B cell (primary cell): ENCODE measurements at regions not wholly inside any gene's neighbourhood (a gene's known extent, or its start where the extent isn't known, plus 50 kb on each side); places are given as distances from the start of the nearest gene placed in this dataset.
"Not testable (repeated sequence)": the region's sequence is repeated elsewhere in the genome, so short reads cannot be mapped to it uniquely, and the experiment has no call there.

Experiments used
- ATAC-seq: fragments of 200-7000 bp; cut with Tn5 transposase; one replicate; pipeline ENCODE4 v1.10.0; 2021; ENCODE audit warnings: low read depth, mild to moderate bottlenecking, moderate number of reproducible peaks, moderate library complexity
- CTCF ChIA-PET: fragments of 350-600 bp; sonication (Branson Sonifier 250); formaldehyde crosslinking; loops from one replicate; lab custom pipeline; 2021; ENCODE audit warnings: antibody characterized with exemption, inconsistent platforms; lab: Charles Lee
- POLR2A ChIA-PET: fragments of 350-600 bp; sonication (Branson Sonifier 250); formaldehyde crosslinking; loops from one replicate; lab custom pipeline; 2021; ENCODE audit warnings: antibody characterized with exemption; lab: Charles Lee
- DNase-seq: peaks from one replicate; pipeline ENCODE4 v3.0.0; 2013
- H2AFZ ChIP-seq: 2 replicates; pipeline ENCODE4 v1.6.1; 2012; ENCODE audit warnings: mild to moderate bottlenecking, low read depth, low read length; ENCODE audit not compliant: insufficient read depth, poor library complexity, severe bottlenecking
- H3K27ac ChIP-seq, 2 donors: 1 replicate in 1 of 2; 2 replicates in 1 of 2; pipeline ENCODE4 v1.5.1; 2012 to 2013; ENCODE audit warnings: low read length in 2 of 2, mild to moderate bottlenecking in 2 of 2, moderate library complexity in 1 of 2
- H3K27me3 ChIP-seq, 4 experiments: fragments of 200-600 bp in 1 of 4; sonication (generic) in 1 of 4; replicated peaks in 1 of 4; 1 replicate in 2 of 4; 2 replicates in 2 of 4; pipeline versions ENCODE4 v1.6.1 to v1.7.0; 2013 to 2016; ENCODE audit warnings: low read length in 3 of 4, mild to moderate bottlenecking in 2 of 4, mixed read lengths in 1 of 4, moderate library complexity in 1 of 4; ENCODE audit not compliant: insufficient read depth in 4 of 4, control insufficient read depth in 3 of 4; ENCODE audit errors: control extremely low read depth in 1 of 4
- H3K36me3 ChIP-seq, 2 experiments: replicated peaks in 1 of 2; 1 replicate in 1 of 2; 2 replicates in 1 of 2; pipeline versions ENCODE4 v1.6.1 to v1.7.1; 2013; ENCODE audit warnings: low read length in 1 of 2; ENCODE audit not compliant: insufficient read depth in 2 of 2, control insufficient read depth in 1 of 2; ENCODE audit errors: control extremely low read depth in 1 of 2, extremely low read depth in 1 of 2
- H3K4me1 ChIP-seq, 2 donors: fragments of 200-600 bp in 1 of 2; sonication (generic) in 1 of 2; 1 replicate in 1 of 2; 2 replicates in 1 of 2; pipeline versions ENCODE4 v1.5.1 to v1.6.1; 2013 to 2017; ENCODE audit warnings: low read length in 2 of 2; ENCODE audit not compliant: control insufficient read depth in 2 of 2, insufficient read depth in 2 of 2
- H3K4me2 ChIP-seq: replicated peaks from 2 replicates; pipeline ENCODE3; 2012; ENCODE audit warnings: mild to moderate bottlenecking, low read depth, low read length; ENCODE audit not compliant: poor library complexity, severe bottlenecking
- H3K4me3 ChIP-seq, 5 experiments: fragments of 200-600 bp in 1 of 5; sonication (generic) in 1 of 5; 1 replicate in 3 of 5; 2 replicates in 2 of 5; pipeline versions ENCODE4 v1.5.1 to v1.7.0; 2011 to 2016; ENCODE audit warnings: low read length in 4 of 5, mild to moderate bottlenecking in 4 of 5, low read depth in 2 of 5, control low read depth in 1 of 5, moderate library complexity in 1 of 5; ENCODE audit not compliant: insufficient read depth in 1 of 5; ENCODE audit errors: control extremely low read depth in 1 of 5, extremely low read depth in 1 of 5
- H3K79me2 ChIP-seq: fragments of 200-600 bp; sonication (generic); one replicate; pipeline ENCODE4 v1.6.0; 2016; ENCODE audit warnings: low read length; ENCODE audit not compliant: control insufficient read depth, insufficient read depth
- H3K9ac ChIP-seq: fragments of 200-600 bp; sonication (generic); 2 replicates; pipeline ENCODE4 v1.6.1; 2017; ENCODE audit warnings: mild to moderate bottlenecking, low read length, moderate library complexity
- H3K9me3 ChIP-seq, 3 donors: one replicate each; pipeline versions ENCODE4 v1.6.1 to v1.7.1; 2013; ENCODE audit warnings: low read length in 2 of 3; ENCODE audit not compliant: control insufficient read depth in 2 of 3, insufficient read depth in 1 of 3; ENCODE audit errors: control extremely low read depth in 1 of 3
- H4K20me1 ChIP-seq: 2 replicates; pipeline ENCODE4 v1.6.0; 2012; ENCODE audit warnings: mild to moderate bottlenecking, low read length; ENCODE audit not compliant: insufficient read depth, control insufficient read depth, poor library complexity, severe bottlenecking
- H3K27ac Mint-ChIP-seq: one replicate; pipeline ENCODE4 v1.8.0; 2021; ENCODE audit warnings: mixed read lengths
- H3K27me3 Mint-ChIP-seq: one replicate; pipeline ENCODE4 v1.8.0; 2021; ENCODE audit warnings: mixed read lengths
- H3K4me1 Mint-ChIP-seq: one replicate; pipeline ENCODE4 v1.8.0; 2021; ENCODE audit warnings: mixed read lengths
- H3K4me3 Mint-ChIP-seq: one replicate; pipeline ENCODE4 v1.8.0; 2021; ENCODE audit warnings: mixed read lengths
- H3K9me3 Mint-ChIP-seq: one replicate; pipeline ENCODE4 v1.8.0; 2022; ENCODE audit warnings: mixed read lengths; ENCODE audit not compliant: insufficient read depth
- CTCF ChIP-seq: fragments of 200-600 bp; IDR thresholded peaks from one replicate; pipeline ENCODE4 v1.8.0; 2022; ENCODE audit warnings: antibody characterized with exemption, mild to moderate bottlenecking
- EZH2 ChIP-seq: IDR thresholded peaks from 2 replicates; pipeline ENCODE4 v1.6.1; 2012; ENCODE audit warnings: borderline replicate concordance, low read depth, mild to moderate bottlenecking, moderate library complexity, low read length; ENCODE audit not compliant: insufficient read depth, poor library complexity, severe bottlenecking
- WGBS: methylation state at CpG from one replicate; pipeline ENCODE4 v1.1.5; 2013; ENCODE audit warnings: missing lambda C conversion rate; ENCODE audit not compliant: insufficient coverage; 5-methylcytosine and 5-hydroxymethylcytosine counted together
- intact Hi-C: fragments of 100-400 bp; cut with micrococcal nuclease; formaldehyde crosslinking; loops from one replicate; pipeline ENCODE4 v1.10.0; 2022

GRCh38 chr1:148307583-148308185, 155.6 kb upstream of the NBPF11 start:
- TF ChIP-seq CTCF: no peak
- no peak for TF ChIP-seq EZH2
- no peak for ATAC-seq
- Histone ChIP-seq H3K27me3 (peaks cover 0 to 36% (median 22%) of the 10 kb centered on the region in 4 experiments), H3K4me2 (peak overlapping the region; percentile 45), H3K4me3 (no peak overlapping the region), H3K4me1 (peaks cover 27 to 32% of the 10 kb centered on the region in 2 donors), H3K9ac (no peak overlapping the region), H4K20me1 (no peaks in the 10 kb centered on the region), H3K79me2 (no peaks in the 10 kb centered on the region), H3K36me3 (no peaks in the 10 kb centered on the region), H2AFZ (no peak overlapping the region), H3K27ac (no peak overlapping the region), H3K9me3 (peaks cover 3 to 12% (median 9%) of the 10 kb centered on the region in 3 donors)
- CTCF ChIA-PET: no interaction called here
- peaks cover 47% of the 10 kb centered on the region for H3K27me3 Mint-ChIP-seq
- POLR2A ChIA-PET: no interaction called here
- no peak overlapping the region for H3K4me3 Mint-ChIP-seq
- WGBS: 44% methylated on average over 9 of the region's 12 CpGs
- H3K27ac Mint-ChIP-seq: no peak overlapping the region
- peak; percentile 48 for DNase-seq
- peaks cover 8% of the 10 kb centered on the region for H3K9me3 Mint-ChIP-seq
- peaks cover 27% of the 10 kb centered on the region for H3K4me1 Mint-ChIP-seq
- intact Hi-C loops: no loop called here

- H4K20me1 ChIP-seq, H3K9me3 ChIP-seq, intact Hi-C loops, H3K79me2 ChIP-seq, H3K27ac Mint-ChIP-seq, H3K27ac ChIP-seq, H3K4me3 ChIP-seq, ATAC-seq, H3K9ac ChIP-seq, H3K36me3 ChIP-seq, DNase-seq, H3K4me3 Mint-ChIP-seq, CTCF ChIA-PET, H3K4me2 ChIP-seq, H2AFZ ChIP-seq, POLR2A ChIA-PET, H3K9me3 Mint-ChIP-seq: not testable (repeated sequence)
- peaks cover 27% of the 10 kb centered on the region for H3K27me3 Mint-ChIP-seq
- Histone ChIP-seq H3K27me3 (peaks cover 0 to 30% (median 17%) of the 10 kb centered on the region in 4 experiments), H3K4me1 (peaks cover 25 to 27% of the 10 kb centered on the region in 2 donors)
- WGBS: 100% methylated on average over 1 of the region's 4 CpGs
- H3K4me1 Mint-ChIP-seq: peaks cover 23% of the 10 kb centered on the region
These were observed 152.9 kb upstream of the NBPF11 start for GRCh38 chr1:148304935-148305334.

- H3K79me2 ChIP-seq, DNase-seq, H3K9me3 Mint-ChIP-seq, H3K36me3 ChIP-seq, CTCF ChIA-PET, intact Hi-C loops, H3K27ac ChIP-seq, H3K9me3 ChIP-seq, H4K20me1 ChIP-seq: not testable (repeated sequence)
- WGBS: no CpG with 5 or more reads among the region's 52 CpGs
- Histone ChIP-seq H2AFZ (peak overlapping the region; percentile 71), H3K9ac (peak overlapping the region; percentile 65), H3K27me3 (peaks cover 0 to 21% (median 14%) of the 10 kb centered on the region in 4 experiments), H3K4me1 (peaks cover 20 to 21% of the 10 kb centered on the region in 2 donors), H3K4me3 (peak overlapping the region in 4 of 5 experiments; percentile 42 to 70 (median 49)), H3K4me2 (peak overlapping the region; percentile 87)
- peak; percentile 99 for ATAC-seq
- peaks cover 18% of the 10 kb centered on the region for H3K4me1 Mint-ChIP-seq
- H3K4me3 Mint-ChIP-seq: peak overlapping the region; percentile 73
- H3K27ac Mint-ChIP-seq: peak overlapping the region; percentile 68
- POLR2A ChIA-PET: interaction anchor here (0.7 to 1.0 kb wide), 6 partner anchors 11 to 39 kb away, joined by 3 to 9 read pairs (median 5); no protein-coding TSS in a partner anchor
- peaks cover 23% of the 10 kb centered on the region for H3K27me3 Mint-ChIP-seq
These were observed 150.7 kb upstream of the NBPF11 start for GRCh38 chr1:148302586-148303364.
